ENCODE measurements at regions not wholly inside any gene's neighbourhood (a gene's known extent, or its start where the extent isn't known, plus 50 kb on each side); places are given as distances from the start of the nearest gene placed in this dataset.

DNA sequence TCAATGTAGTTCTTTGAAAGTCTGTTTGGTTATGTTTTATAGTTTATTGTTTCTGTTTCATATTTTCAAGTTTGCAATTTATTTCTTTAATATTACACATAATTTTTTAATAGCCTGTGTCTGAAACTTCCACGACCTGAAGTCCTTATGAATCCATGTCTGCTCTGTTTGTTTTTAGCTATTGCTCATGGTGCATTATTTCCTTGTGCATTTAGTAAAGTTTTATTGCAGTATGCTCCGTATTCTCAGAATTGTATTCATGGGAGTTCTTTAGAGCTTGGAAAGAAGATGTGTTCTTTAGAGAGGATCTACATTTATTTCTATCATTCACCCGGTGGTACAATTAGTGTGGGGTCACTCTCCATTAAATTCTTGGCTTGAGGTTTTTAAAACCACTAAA lies 133.2 kb upstream of the NFIB start:
- no peaks in the 10 kb centered on the region for H3K36me3 ChIP-seq (ENCODE audit: insufficient read depth, low read length)
- H3K27me3 ChIP-seq (ENCODE audit: insufficient read depth, low read length) = no peaks in the 10 kb centered on the region
- H3K9me3 ChIP-seq (ENCODE audit: low read length) = no peaks in the 10 kb centered on the region
- no peaks in the 10 kb centered on the region for H4K20me1 ChIP-seq (ENCODE audit: insufficient read depth, low read length)
- no peaks in the 10 kb centered on the region for H3K9me2 ChIP-seq (ENCODE audit: low read depth, low read length)
- H3K79me2 ChIP-seq (ENCODE audit: insufficient read depth, low read length) = no peaks in the 10 kb centered on the region
- TF ChIP-seq, protein P1, sequence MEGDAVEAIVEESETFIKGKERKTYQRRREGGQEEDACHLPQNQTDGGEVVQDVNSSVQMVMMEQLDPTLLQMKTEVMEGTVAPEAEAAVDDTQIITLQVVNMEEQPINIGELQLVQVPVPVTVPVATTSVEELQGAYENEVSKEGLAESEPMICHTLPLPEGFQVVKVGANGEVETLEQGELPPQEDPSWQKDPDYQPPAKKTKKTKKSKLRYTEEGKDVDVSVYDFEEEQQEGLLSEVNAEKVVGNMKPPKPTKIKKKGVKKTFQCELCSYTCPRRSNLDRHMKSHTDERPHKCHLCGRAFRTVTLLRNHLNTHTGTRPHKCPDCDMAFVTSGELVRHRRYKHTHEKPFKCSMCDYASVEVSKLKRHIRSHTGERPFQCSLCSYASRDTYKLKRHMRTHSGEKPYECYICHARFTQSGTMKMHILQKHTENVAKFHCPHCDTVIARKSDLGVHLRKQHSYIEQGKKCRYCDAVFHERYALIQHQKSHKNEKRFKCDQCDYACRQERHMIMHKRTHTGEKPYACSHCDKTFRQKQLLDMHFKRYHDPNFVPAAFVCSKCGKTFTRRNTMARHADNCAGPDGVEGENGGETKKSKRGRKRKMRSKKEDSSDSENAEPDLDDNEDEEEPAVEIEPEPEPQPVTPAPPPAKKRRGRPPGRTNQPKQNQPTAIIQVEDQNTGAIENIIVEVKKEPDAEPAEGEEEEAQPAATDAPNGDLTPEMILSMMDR (IDR thresholded peaks at IDR 0.05; ENCODE audit: low read length) = no peak
- no peak for TF ChIP-seq EZH2 (IDR thresholded peaks at IDR 0.05; ENCODE audit: borderline replicate concordance, low read length)
- no peak overlapping the region for H3K4me3 ChIP-seq (ENCODE audit: low read depth, low read length, poor library complexity, severe bottlenecking)
- H2AFZ ChIP-seq (ENCODE audit: low read length) = no peak overlapping the region
- no peaks in the 10 kb centered on the region for H3K4me1 ChIP-seq (ENCODE audit: insufficient read depth, low read length, severe bottlenecking)
- no peak overlapping the region for H3K9ac ChIP-seq (ENCODE audit: low read length)
- no peaks in the 10 kb centered on the region for H3F3A ChIP-seq (ENCODE audit: insufficient read depth, low read length)
- H3K4me2 ChIP-seq (ENCODE audit: low read length) = no peak overlapping the region
- H3K27ac ChIP-seq (ENCODE audit: low read depth, low read length, poor library complexity, severe bottlenecking) = no peak overlapping the region

DNA sequence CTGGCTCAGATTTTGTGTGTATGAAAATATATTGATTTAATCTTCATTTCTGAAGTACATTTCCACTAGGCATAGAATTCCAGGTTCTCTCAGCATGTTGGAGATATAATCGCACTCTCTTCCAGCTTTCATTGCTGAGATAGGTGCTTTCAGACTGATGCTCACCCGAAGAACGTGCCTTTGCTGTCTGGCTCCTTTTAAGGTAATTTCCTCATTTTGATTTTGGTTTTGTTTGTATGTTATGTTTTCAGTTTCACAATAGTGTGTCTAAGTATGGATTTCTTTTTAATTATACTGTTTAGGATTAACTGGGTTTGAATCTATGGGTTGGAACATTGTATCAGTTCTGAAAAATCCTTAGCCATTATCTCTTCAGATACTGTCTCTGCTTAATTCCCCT lies 132.0 kb upstream of the NFIB start:
- H3K27ac ChIP-seq (ENCODE audit: low read depth, low read length, poor library complexity, severe bottlenecking) = no peak overlapping the region
- H3K79me2 ChIP-seq (ENCODE audit: insufficient read depth, low read length) = no peaks in the 10 kb centered on the region
- no peaks in the 10 kb centered on the region for H3K9me2 ChIP-seq (ENCODE audit: low read depth, low read length)
- no peaks in the 10 kb centered on the region for H3F3A ChIP-seq (ENCODE audit: insufficient read depth, low read length)
- no peak overlapping the region for H3K9ac ChIP-seq (ENCODE audit: low read length)
- no peaks in the 10 kb centered on the region for H3K4me1 ChIP-seq (ENCODE audit: insufficient read depth, low read length, severe bottlenecking)
- no peak for TF ChIP-seq EZH2 (IDR thresholded peaks at IDR 0.05; ENCODE audit: borderline replicate concordance, low read length)
- TF ChIP-seq, protein P1 (IDR thresholded peaks at IDR 0.05; ENCODE audit: low read length) = no peak
- H3K4me2 ChIP-seq (ENCODE audit: low read length) = no peak overlapping the region
- H3K4me3 ChIP-seq (ENCODE audit: low read depth, low read length, poor library complexity, severe bottlenecking) = no peak overlapping the region
- no peaks in the 10 kb centered on the region for H3K27me3 ChIP-seq (ENCODE audit: insufficient read depth, low read length)
- no peaks in the 10 kb centered on the region for H3K36me3 ChIP-seq (ENCODE audit: insufficient read depth, low read length)
- H3K9me3 ChIP-seq (ENCODE audit: low read length) = no peaks in the 10 kb centered on the region
- no peak overlapping the region for H2AFZ ChIP-seq (ENCODE audit: low read length)
- no peaks in the 10 kb centered on the region for H4K20me1 ChIP-seq (ENCODE audit: insufficient read depth, low read length)

DNA sequence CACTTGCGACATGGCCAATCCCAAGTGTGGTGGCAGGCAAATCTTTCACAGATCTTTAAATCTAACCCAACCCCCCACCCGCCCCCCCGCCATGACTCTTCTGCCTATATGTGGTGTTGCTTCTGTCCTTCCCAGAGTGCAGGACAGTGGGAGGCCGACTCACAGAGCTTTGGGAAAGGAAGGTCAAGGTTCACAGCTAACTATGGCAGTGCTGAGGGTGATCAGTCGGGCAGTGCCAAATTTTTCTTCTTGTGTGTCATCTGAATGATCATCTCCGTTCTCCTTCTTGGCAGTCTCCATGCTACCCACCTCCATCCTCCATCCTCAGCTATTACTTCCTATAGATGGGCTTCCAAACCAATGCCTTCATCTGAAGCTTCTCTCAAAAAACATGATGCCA lies 129.0 kb upstream of the NFIB start:
- H3K4me1 ChIP-seq (ENCODE audit: insufficient read depth, low read length, severe bottlenecking) = no peaks in the 10 kb centered on the region
- no peaks in the 10 kb centered on the region for H3F3A ChIP-seq (ENCODE audit: insufficient read depth, low read length)
- no peak overlapping the region for H3K9ac ChIP-seq (ENCODE audit: low read length)
- H3K79me2 ChIP-seq (ENCODE audit: insufficient read depth, low read length) = no peaks in the 10 kb centered on the region
- H4K20me1 ChIP-seq (ENCODE audit: insufficient read depth, low read length) = no peaks in the 10 kb centered on the region
- no peak overlapping the region for H3K4me3 ChIP-seq (ENCODE audit: low read depth, low read length, poor library complexity, severe bottlenecking)
- H3K4me2 ChIP-seq (ENCODE audit: low read length) = no peak overlapping the region
- TF ChIP-seq EZH2 (IDR thresholded peaks at IDR 0.05; ENCODE audit: borderline replicate concordance, low read length) = no peak
- TF ChIP-seq, protein P1 (IDR thresholded peaks at IDR 0.05; ENCODE audit: low read length) = no peak
- no peak overlapping the region for H3K27ac ChIP-seq (ENCODE audit: low read depth, low read length, poor library complexity, severe bottlenecking)
- H3K9me3 ChIP-seq (ENCODE audit: low read length) = no peaks in the 10 kb centered on the region
- H3K9me2 ChIP-seq (ENCODE audit: low read depth, low read length) = no peaks in the 10 kb centered on the region
- H3K27me3 ChIP-seq (ENCODE audit: insufficient read depth, low read length) = no peaks in the 10 kb centered on the region
- H2AFZ ChIP-seq (ENCODE audit: low read length) = no peak overlapping the region
- H3K36me3 ChIP-seq (ENCODE audit: insufficient read depth, low read length) = no peaks in the 10 kb centered on the region
